ENCODE measurements at regions not wholly inside any gene's neighbourhood (a gene's known extent, or its start where the extent isn't known, plus 50 kb on each side); places are given as distances from the start of the nearest gene placed in this dataset.
"Not testable (repeated sequence)": the region's sequence is repeated elsewhere in the genome, so short reads cannot be mapped to it uniquely, and the experiment has no call there.

- WGBS (ENCODE audit: extremely low coverage, insufficient coverage, insufficient read length): no CpG with 5 or more reads among the region's 48 CpGs
- H3K23ac ChIP-seq (ENCODE audit: low read length); H3K4me1 ChIP-seq (ENCODE audit: control insufficient read depth in 1 of 2, insufficient read depth in 2 of 2, low read length in 2 of 2); H3K4ac ChIP-seq (ENCODE audit: low read depth, low read length); H2BK120ac ChIP-seq (ENCODE audit: insufficient read depth, low read length, poor library complexity); H3K27ac ChIP-seq (ENCODE audit: low read depth, low read length); H4K8ac ChIP-seq (ENCODE audit: low read depth, low read length); H2BK5ac ChIP-seq (ENCODE audit: low read depth, low read length, poor library complexity); H3K36me3 ChIP-seq (ENCODE audit: control insufficient read depth in 1 of 2, insufficient read depth in 2 of 2, low read length in 2 of 2); H4K12ac ChIP-seq (ENCODE audit: low read depth, low read length); H3K4me2 ChIP-seq (ENCODE audit: low read length); H4K91ac ChIP-seq (ENCODE audit: low read depth, low read length); H3K18ac ChIP-seq (ENCODE audit: low read length); H3K79me2 ChIP-seq (ENCODE audit: control insufficient read depth, insufficient read depth, low read length, poor library complexity); H3K4me3 ChIP-seq (ENCODE audit: low read depth, low read length); H3K79me1 ChIP-seq (ENCODE audit: low read length); H2AK5ac ChIP-seq (ENCODE audit: low read length); H2AFZ ChIP-seq (ENCODE audit: insufficient read depth, low read length, poor library complexity); H3K14ac ChIP-seq (ENCODE audit: low read length); H3K9me3 ChIP-seq (ENCODE audit: insufficient read depth, low read depth, low read length); H3K27me3 ChIP-seq (ENCODE audit: insufficient read depth, low read length); H3K9ac ChIP-seq (ENCODE audit: low read length); H2BK12ac ChIP-seq (ENCODE audit: low read length); DNase-seq: not testable (repeated sequence)
These were observed 315.3 kb upstream of the SGK1 start for GRCh38 chr6:134632982-134633940.

DNA sequence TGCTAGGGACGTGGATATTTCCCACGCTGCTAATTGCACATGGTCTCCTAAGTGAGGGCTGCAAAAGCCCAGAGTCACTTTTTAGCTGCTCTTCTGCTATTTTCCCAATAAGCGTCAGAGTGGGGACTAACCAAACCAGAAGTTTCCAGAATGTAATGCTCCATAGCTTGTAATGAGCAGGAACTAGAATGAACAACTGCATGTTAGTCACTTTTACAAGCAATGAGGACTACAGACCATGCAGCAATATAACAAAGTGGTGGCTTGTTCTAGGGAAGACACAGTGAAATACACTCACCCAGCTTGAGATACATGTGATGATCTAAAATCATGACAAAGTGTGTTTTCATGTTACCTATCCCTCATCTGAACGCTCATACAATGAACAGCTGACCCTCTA lies 314.1 kb upstream of the SGK1 start:
- H4K91ac ChIP-seq (ENCODE audit: low read depth, low read length): no peak overlapping the region
- no CpG with 5 or more reads among the region's 4 CpGs for WGBS (ENCODE audit: extremely low coverage, insufficient coverage, insufficient read length)
- no peak overlapping the region for H3K23ac ChIP-seq (ENCODE audit: low read length)
- H3K18ac ChIP-seq (ENCODE audit: low read length): no peak overlapping the region
- no peak overlapping the region for H4K12ac ChIP-seq (ENCODE audit: low read depth, low read length)
- H3K4me2 ChIP-seq (ENCODE audit: low read length): no peak overlapping the region
- no peak overlapping the region for H2AK5ac ChIP-seq (ENCODE audit: low read length)
- H3K27ac ChIP-seq (ENCODE audit: low read depth, low read length): no peak overlapping the region
- no peak overlapping the region for H3K9ac ChIP-seq (ENCODE audit: low read length)
- H3K14ac ChIP-seq (ENCODE audit: low read length): no peak overlapping the region
- H3K79me2 ChIP-seq (ENCODE audit: control insufficient read depth, insufficient read depth, low read length, poor library complexity): no peaks in the 10 kb centered on the region
- peak in 1 of 2 donors; percentile 28 for DNase-seq
- no peaks in the 10 kb centered on the region for H3K4me1 ChIP-seq (ENCODE audit: control insufficient read depth in 1 of 2, insufficient read depth in 2 of 2, low read length in 2 of 2)
- H3K4ac ChIP-seq (ENCODE audit: low read depth, low read length): no peak overlapping the region
- H3K9me3 ChIP-seq (ENCODE audit: insufficient read depth, low read depth, low read length): no peaks in the 10 kb centered on the region
- no peak overlapping the region for H2BK5ac ChIP-seq (ENCODE audit: low read depth, low read length, poor library complexity)
- H3K36me3 ChIP-seq (ENCODE audit: control insufficient read depth in 1 of 2, insufficient read depth in 2 of 2, low read length in 2 of 2): no peaks in the 10 kb centered on the region
- H3K4me3 ChIP-seq (ENCODE audit: low read depth, low read length): no peak overlapping the region
- H3K27me3 ChIP-seq (ENCODE audit: insufficient read depth, low read length): no peaks in the 10 kb centered on the region
- no peak overlapping the region for H2AFZ ChIP-seq (ENCODE audit: insufficient read depth, low read length, poor library complexity)
- H2BK120ac ChIP-seq (ENCODE audit: insufficient read depth, low read length, poor library complexity): no peak overlapping the region
- no peaks in the 10 kb centered on the region for H3K79me1 ChIP-seq (ENCODE audit: low read length)
- H2BK12ac ChIP-seq (ENCODE audit: low read length): no peak overlapping the region
- H4K8ac ChIP-seq (ENCODE audit: low read depth, low read length): no peak overlapping the region

DNA sequence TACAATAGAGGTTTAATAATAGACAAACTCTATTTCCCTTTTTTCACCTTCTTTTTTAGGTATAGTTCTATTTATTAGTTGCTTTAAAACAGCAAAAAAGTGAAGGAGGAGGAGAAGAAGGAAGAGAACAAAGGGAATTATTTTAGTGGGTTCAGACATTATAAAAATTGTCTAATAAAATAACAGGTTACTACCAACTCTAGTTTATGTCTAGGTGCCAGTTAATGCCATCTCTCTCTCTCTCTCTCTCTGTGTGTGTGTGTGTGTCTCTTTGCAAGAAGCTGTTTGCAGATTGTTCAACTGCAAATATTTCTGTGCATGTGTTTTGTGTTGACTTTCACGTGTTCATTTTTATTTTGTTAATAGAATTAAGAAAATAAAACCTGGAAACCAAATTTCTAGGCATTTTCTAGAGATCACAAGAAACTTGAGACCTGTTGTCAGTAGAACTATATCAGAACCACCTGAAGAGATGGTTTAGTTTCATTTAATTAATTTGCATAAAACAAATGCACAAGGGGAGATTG lies 313.5 kb upstream of the SGK1 start:
- no peak overlapping the region for H3K4me3 ChIP-seq (ENCODE audit: low read depth, low read length)
- no peak overlapping the region for H2AK5ac ChIP-seq (ENCODE audit: low read length)
- H3K18ac ChIP-seq (ENCODE audit: low read length): no peak overlapping the region
- H3K4me1 ChIP-seq (ENCODE audit: control insufficient read depth in 1 of 2, insufficient read depth in 2 of 2, low read length in 2 of 2): no peaks in the 10 kb centered on the region
- no peak overlapping the region for H4K8ac ChIP-seq (ENCODE audit: low read depth, low read length)
- no peak overlapping the region for H3K9ac ChIP-seq (ENCODE audit: low read length)
- H2AFZ ChIP-seq (ENCODE audit: insufficient read depth, low read length, poor library complexity): no peak overlapping the region
- H3K79me2 ChIP-seq (ENCODE audit: control insufficient read depth, insufficient read depth, low read length, poor library complexity): no peaks in the 10 kb centered on the region
- H3K4me2 ChIP-seq (ENCODE audit: low read length): no peak overlapping the region
- no peak overlapping the region for H4K91ac ChIP-seq (ENCODE audit: low read depth, low read length)
- H2BK120ac ChIP-seq (ENCODE audit: insufficient read depth, low read length, poor library complexity): no peak overlapping the region
- no CpG with 5 or more reads among the region's 1 CpG for WGBS (ENCODE audit: extremely low coverage, insufficient coverage, insufficient read length)
- no peaks in the 10 kb centered on the region for H3K27me3 ChIP-seq (ENCODE audit: insufficient read depth, low read length)
- H3K9me3 ChIP-seq (ENCODE audit: insufficient read depth, low read depth, low read length): no peaks in the 10 kb centered on the region
- H3K36me3 ChIP-seq (ENCODE audit: control insufficient read depth in 1 of 2, insufficient read depth in 2 of 2, low read length in 2 of 2): no peaks in the 10 kb centered on the region
- no peak overlapping the region for H3K27ac ChIP-seq (ENCODE audit: low read depth, low read length)
- H3K79me1 ChIP-seq (ENCODE audit: low read length): no peaks in the 10 kb centered on the region
- no peak overlapping the region for H2BK5ac ChIP-seq (ENCODE audit: low read depth, low read length, poor library complexity)
- DNase-seq: no peak
- no peak overlapping the region for H2BK12ac ChIP-seq (ENCODE audit: low read length)
- H3K4ac ChIP-seq (ENCODE audit: low read depth, low read length): no peak overlapping the region
- H3K23ac ChIP-seq (ENCODE audit: low read length): no peak overlapping the region
- no peak overlapping the region for H4K12ac ChIP-seq (ENCODE audit: low read depth, low read length)
- H3K14ac ChIP-seq (ENCODE audit: low read length): no peak overlapping the region

DNA sequence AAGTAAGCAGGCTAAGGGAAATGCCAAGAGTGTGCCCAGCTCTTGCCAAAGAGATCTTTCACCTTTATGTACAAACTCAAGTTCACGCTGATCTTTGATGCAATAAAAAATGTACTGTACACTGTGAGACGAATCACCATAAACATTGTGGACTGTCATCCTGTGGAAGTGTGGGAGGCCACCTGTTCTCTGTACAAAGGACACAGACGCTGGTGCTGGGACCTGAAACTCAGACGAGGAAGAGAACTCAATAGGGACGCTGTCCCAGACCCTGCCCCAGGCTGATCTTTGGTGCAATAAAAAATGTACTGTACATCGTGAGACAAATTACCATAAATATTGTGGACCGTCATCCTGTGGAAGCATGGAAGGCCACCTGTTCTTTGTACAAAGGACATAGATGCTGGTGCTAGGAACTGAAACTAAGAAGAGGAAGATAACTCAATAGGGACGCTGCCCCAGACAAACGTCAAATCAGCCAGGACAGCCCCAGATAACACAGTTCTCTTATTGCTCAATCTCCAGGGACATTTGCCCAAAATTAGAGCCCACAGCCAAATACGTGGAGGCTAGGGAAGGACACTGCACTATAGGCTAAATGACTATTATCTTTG lies 312.7 kb upstream of the SGK1 start:
- Histone ChIP-seq H2AK5ac (ENCODE audit: low read length) (no peak overlapping the region), H3K4me3 (ENCODE audit: low read depth, low read length) (no peak overlapping the region), H3K18ac (ENCODE audit: low read length) (no peak overlapping the region), H2AFZ (ENCODE audit: insufficient read depth, low read length, poor library complexity) (no peak overlapping the region), H2BK12ac (ENCODE audit: low read length) (no peak overlapping the region), H3K23ac (ENCODE audit: low read length) (no peak overlapping the region), H3K9ac (ENCODE audit: low read length) (no peak overlapping the region), H3K79me1 (ENCODE audit: low read length) (no peaks in the 10 kb centered on the region), H2BK120ac (ENCODE audit: insufficient read depth, low read length, poor library complexity) (no peak overlapping the region), H4K8ac (ENCODE audit: low read depth, low read length) (no peak overlapping the region), H3K27me3 (ENCODE audit: insufficient read depth, low read length) (no peaks in the 10 kb centered on the region), H4K91ac (ENCODE audit: low read depth, low read length) (no peak overlapping the region), H3K27ac (ENCODE audit: low read depth, low read length) (no peak overlapping the region), H3K4me2 (ENCODE audit: low read length) (no peak overlapping the region), H3K4ac (ENCODE audit: low read depth, low read length) (no peak overlapping the region), H2BK5ac (ENCODE audit: low read depth, low read length, poor library complexity) (no peak overlapping the region), H3K14ac (ENCODE audit: low read length) (no peak overlapping the region), H3K9me3 (ENCODE audit: insufficient read depth, low read depth, low read length) (no peaks in the 10 kb centered on the region), H4K12ac (ENCODE audit: low read depth, low read length) (no peak overlapping the region), H3K36me3 (ENCODE audit: control insufficient read depth in 1 of 2, insufficient read depth in 2 of 2, low read length in 2 of 2) (no peaks in the 10 kb centered on the region), H3K4me1 (ENCODE audit: control insufficient read depth in 1 of 2, insufficient read depth in 2 of 2, low read length in 2 of 2) (no peaks in the 10 kb centered on the region), H3K79me2 (ENCODE audit: control insufficient read depth, insufficient read depth, low read length, poor library complexity) (no peaks in the 10 kb centered on the region)
- peak in 1 of 2 donors; percentile 22 for DNase-seq
- no CpG with 5 or more reads among the region's 10 CpGs for WGBS (ENCODE audit: extremely low coverage, insufficient coverage, insufficient read length)
